KMS-11 (cell line): ENCODE measurements at regions not wholly inside any gene's neighbourhood (a gene's known extent, or its start where the extent isn't known, plus 50 kb on each side); places are given as distances from the start of the nearest gene placed in this dataset.

Source experiments
- H2AFZ ChIP-seq: fragments of 200-600 bp; sonication (generic); 2 replicates; pipeline ENCODE4 v1.6.1; 2016; ENCODE audit warnings: antibody characterized with exemption, mixed run types, low read depth
- H3K27ac ChIP-seq: fragments of 200-600 bp; sonication (generic); 2 replicates; pipeline ENCODE4 v1.6.1; 2016; ENCODE audit warnings: mild to moderate bottlenecking, mixed run types
- H3K27me3 ChIP-seq: fragments of 200-600 bp; sonication (generic); 2 replicates; pipeline ENCODE4 v1.6.1; 2017; ENCODE audit warnings: mild to moderate bottlenecking, low read depth, mixed run types, moderate library complexity; ENCODE audit not compliant: insufficient read depth
- H3K36me3 ChIP-seq: fragments of 200-600 bp; sonication (generic); 2 replicates; pipeline ENCODE4 v1.6.1; 2017; ENCODE audit warnings: mild to moderate bottlenecking, mixed run types; ENCODE audit not compliant: insufficient read depth
- H3K4me1 ChIP-seq: fragments of 200-600 bp; sonication (generic); 2 replicates; pipeline ENCODE4 v1.6.1; 2016; ENCODE audit warnings: mild to moderate bottlenecking, low read depth, mixed run types; ENCODE audit not compliant: poor library complexity, severe bottlenecking
- H3K4me2 ChIP-seq: fragments of 200-600 bp; sonication (generic); 2 replicates; pipeline ENCODE4 v1.7.0; 2016; ENCODE audit warnings: mild to moderate bottlenecking, mixed run types
- H3K4me3 ChIP-seq: fragments of 200-600 bp; sonication (generic); IDR thresholded peaks from 2 replicates; pipeline ENCODE4 v1.6.1; 2017; ENCODE audit warnings: low read depth, low read length, mixed read lengths; ENCODE audit not compliant: insufficient read depth
- H3K79me2 ChIP-seq: fragments of 200-600 bp; sonication (generic); 2 replicates; pipeline ENCODE4 v1.6.1; 2016; ENCODE audit warnings: low read depth, mixed run types; ENCODE audit not compliant: insufficient read depth
- H3K9ac ChIP-seq: fragments of 200-600 bp; sonication (generic); 2 replicates; pipeline ENCODE4 v1.6.1; 2016; ENCODE audit warnings: mild to moderate bottlenecking, mixed run types
- H4K20me1 ChIP-seq: fragments of 200-600 bp; sonication (generic); 2 replicates; pipeline ENCODE4 v1.6.1; 2016; ENCODE audit warnings: mild to moderate bottlenecking, mixed run types; ENCODE audit not compliant: insufficient read depth
- CTCF ChIP-seq: fragments of 200-600 bp; sonication (generic); conservative IDR thresholded peaks from 2 replicates; pipeline ENCODE4 v1.6.1; 2017; ENCODE audit warnings: low read depth, mild to moderate bottlenecking, antibody characterized with exemption, low read length, moderate library complexity, mixed read lengths

GRCh38 chr9:19936598-19936997 lies 147.8 kb upstream of the SLC24A2 start:
- Histone ChIP-seq H3K79me2 (no peaks in the 10 kb centered on the region), H3K4me1 (no peaks in the 10 kb centered on the region), H3K27me3 (no peaks in the 10 kb centered on the region), H3K27ac (no peak overlapping the region), H2AFZ (no peak overlapping the region), H3K4me2 (no peak overlapping the region), H3K9ac (no peak overlapping the region), H3K36me3 (no peaks in the 10 kb centered on the region), H3K4me3 (no peak overlapping the region), H4K20me1 (no peaks in the 10 kb centered on the region)
- no peak for TF ChIP-seq CTCF

DNA sequence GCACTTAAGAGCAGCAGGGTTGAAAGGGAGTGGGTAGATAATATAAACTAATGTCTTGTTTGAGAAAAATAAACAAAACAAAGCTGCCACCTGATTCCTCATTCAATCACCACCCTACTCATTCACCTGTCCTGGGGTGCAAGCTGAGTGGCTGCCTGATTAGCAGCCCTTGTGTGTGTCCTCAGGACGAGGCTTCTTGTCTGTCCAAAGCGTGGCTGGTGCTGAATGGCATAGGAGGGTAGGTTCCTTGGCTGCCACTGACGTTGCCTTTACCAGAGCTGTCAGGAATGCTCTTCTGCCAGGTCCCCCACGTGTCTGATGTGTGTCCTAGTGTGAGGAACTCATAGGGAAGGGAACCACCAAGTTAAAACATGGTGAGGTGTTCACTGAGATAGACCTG lies 146.6 kb upstream of the SLC24A2 start:
- Histone ChIP-seq H3K36me3 (no peaks in the 10 kb centered on the region), H3K4me2 (no peak overlapping the region), H3K9ac (no peak overlapping the region), H2AFZ (no peak overlapping the region), H4K20me1 (no peaks in the 10 kb centered on the region), H3K4me3 (no peak overlapping the region), H3K79me2 (no peaks in the 10 kb centered on the region), H3K27ac (no peak overlapping the region), H3K4me1 (no peaks in the 10 kb centered on the region), H3K27me3 (no peaks in the 10 kb centered on the region)
- TF ChIP-seq CTCF = no peak

DNA sequence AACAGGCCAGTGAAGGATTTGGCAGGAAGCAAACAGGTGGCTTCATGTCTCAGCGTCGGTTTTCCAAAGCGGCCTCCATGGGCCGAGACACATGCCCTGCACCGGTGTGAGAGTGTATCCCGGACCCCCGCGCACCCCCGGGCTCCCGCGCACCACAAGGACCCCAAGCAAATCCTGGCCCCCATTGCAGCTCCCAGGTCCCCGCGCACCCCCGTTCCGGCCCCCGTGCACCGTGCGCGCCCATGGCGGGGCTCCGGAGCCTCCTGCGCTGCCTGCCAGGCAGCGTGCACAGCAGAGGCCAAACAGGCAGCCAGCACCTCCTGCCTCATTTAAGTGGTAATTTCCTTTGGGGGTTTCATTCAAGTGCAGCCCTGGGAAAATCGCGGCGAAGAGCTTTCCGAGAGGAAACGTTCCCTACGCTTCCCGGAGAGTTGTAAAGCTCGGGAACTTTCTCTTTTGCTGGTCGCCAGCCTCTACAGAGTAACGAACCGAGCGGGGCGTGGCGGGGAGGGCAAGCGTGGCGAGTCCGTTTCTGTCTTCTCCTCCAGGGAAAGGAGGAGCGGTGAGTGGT lies 145.5 kb upstream of the SLC24A2 start:
- no peak overlapping the region for H3K9ac ChIP-seq
- H3K4me1 ChIP-seq = no peaks in the 10 kb centered on the region
- no peaks in the 10 kb centered on the region for H3K27me3 ChIP-seq
- TF ChIP-seq CTCF = no peak
- H4K20me1 ChIP-seq = no peaks in the 10 kb centered on the region
- H3K36me3 ChIP-seq = no peaks in the 10 kb centered on the region
- no peak overlapping the region for H3K4me2 ChIP-seq
- no peaks in the 10 kb centered on the region for H3K79me2 ChIP-seq
- no peak overlapping the region for H3K4me3 ChIP-seq
- H2AFZ ChIP-seq = no peak overlapping the region
- H3K27ac ChIP-seq = no peak overlapping the region

GRCh38 chr9:19931098-19931890 lies 142.5 kb upstream of the SLC24A2 start:
- Histone ChIP-seq H3K4me3 (no peak overlapping the region), H2AFZ (no peak overlapping the region), H3K9ac (no peak overlapping the region), H3K79me2 (no peaks in the 10 kb centered on the region), H3K36me3 (no peaks in the 10 kb centered on the region), H3K27me3 (no peaks in the 10 kb centered on the region), H3K4me2 (no peak overlapping the region), H3K27ac (no peak overlapping the region), H3K4me1 (peaks cover 2% of the 10 kb centered on the region), H4K20me1 (no peaks in the 10 kb centered on the region)
- no peak for TF ChIP-seq CTCF
